Cardiac fibroblast (primary cell): ENCODE measurements at regions not wholly inside any gene's neighbourhood (a gene's known extent, or its start where the extent isn't known, plus 50 kb on each side); places are given as distances from the start of the nearest gene placed in this dataset.

Experiments
- DNase-seq, 2 donors: peaks; one replicate each; pipeline versions ENCODE4 v3.0.0 to v3.0.0-alpha.2; 2010; ENCODE audit warnings: low read depth in 2 of 2
- H3K4me3 ChIP-seq, 2 donors: replicated peaks in 1 of 2; 1 replicate in 1 of 2; 2 replicates in 1 of 2; pipeline ENCODE4 v1.5.1; 2011; ENCODE audit warnings: low read depth in 2 of 2, low read length in 2 of 2, mild to moderate bottlenecking in 2 of 2, moderate library complexity in 1 of 2
- TF ChIP-seq, protein P1 (sequence below): IDR thresholded peaks from one replicate; pipeline ENCODE4 v1.5.1; 2011; ENCODE audit warnings: low read depth, mild to moderate bottlenecking, low read length, inconsistent platforms

DNA sequence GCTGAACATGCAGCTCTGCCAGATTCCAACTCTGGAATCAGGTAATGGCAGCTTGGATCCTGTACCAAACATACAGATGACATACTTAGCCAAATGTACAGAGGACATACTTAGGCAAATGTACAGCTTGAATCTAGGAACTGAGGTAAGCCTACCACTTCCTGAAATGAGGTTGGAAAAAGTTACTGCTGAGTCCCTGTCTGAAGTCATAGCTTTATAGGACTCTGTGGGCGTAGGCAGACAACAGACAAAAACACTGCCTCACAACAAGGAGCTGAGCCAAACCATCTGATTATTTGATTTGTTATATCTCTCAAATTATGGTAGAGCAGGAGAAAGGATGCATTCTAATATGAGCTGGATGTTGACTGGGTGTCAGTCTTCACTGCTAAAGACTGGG, 290.2 kb upstream of the TCF4 start:
- TF ChIP-seq, protein P1, sequence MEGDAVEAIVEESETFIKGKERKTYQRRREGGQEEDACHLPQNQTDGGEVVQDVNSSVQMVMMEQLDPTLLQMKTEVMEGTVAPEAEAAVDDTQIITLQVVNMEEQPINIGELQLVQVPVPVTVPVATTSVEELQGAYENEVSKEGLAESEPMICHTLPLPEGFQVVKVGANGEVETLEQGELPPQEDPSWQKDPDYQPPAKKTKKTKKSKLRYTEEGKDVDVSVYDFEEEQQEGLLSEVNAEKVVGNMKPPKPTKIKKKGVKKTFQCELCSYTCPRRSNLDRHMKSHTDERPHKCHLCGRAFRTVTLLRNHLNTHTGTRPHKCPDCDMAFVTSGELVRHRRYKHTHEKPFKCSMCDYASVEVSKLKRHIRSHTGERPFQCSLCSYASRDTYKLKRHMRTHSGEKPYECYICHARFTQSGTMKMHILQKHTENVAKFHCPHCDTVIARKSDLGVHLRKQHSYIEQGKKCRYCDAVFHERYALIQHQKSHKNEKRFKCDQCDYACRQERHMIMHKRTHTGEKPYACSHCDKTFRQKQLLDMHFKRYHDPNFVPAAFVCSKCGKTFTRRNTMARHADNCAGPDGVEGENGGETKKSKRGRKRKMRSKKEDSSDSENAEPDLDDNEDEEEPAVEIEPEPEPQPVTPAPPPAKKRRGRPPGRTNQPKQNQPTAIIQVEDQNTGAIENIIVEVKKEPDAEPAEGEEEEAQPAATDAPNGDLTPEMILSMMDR = no peak
- peak in 1 of 2 donors; percentile 40 for DNase-seq

DNA sequence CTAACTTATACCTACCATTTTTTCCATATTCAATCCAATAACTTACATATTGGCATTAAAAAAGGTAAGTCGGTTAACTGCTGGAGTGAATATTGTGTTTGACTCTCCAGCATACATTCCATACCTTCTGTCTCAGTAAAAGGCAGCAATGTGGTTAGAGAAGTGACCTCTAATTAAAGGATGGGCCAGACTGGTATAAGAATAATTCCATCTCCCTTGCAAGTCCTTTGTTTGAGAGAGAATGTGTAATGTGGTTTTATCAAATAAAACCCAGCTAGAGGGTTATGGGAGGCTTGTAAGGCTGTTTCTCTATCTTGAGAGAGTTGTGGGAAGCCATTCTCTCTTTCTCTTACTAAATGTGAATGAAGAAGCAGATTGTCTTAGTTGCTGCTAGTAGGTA, 289.3 kb upstream of the TCF4 start:
- H3K4me3 ChIP-seq = no peak overlapping the region
- TF ChIP-seq, protein P1 = no peak
- DNase-seq = no peak

More for the DNA sequence above, 290.2 kb upstream of the TCF4 start:
- H3K4me3 ChIP-seq = no peak overlapping the region

DNA sequence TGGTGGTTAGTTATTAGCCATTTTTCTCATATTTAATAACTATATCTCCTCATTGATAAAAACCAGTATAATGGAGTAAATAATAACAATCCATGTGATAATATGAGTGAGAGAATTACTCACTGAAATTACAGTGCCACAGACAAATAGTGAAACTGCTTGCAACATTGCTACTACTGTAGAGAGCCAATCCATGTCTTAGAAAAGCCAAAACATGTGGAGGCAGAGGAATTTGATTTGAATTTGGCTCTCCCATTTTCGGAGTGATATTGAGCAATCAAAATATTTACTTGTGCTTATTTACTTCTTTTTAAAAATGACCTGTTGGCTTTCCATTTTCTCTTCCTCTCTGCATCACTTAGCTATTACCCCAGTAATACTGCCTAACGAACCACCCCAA, 288.3 kb upstream of the TCF4 start:
- TF ChIP-seq, protein P1 = no peak
- no peak overlapping the region for H3K4me3 ChIP-seq
- no peak for DNase-seq

DNA sequence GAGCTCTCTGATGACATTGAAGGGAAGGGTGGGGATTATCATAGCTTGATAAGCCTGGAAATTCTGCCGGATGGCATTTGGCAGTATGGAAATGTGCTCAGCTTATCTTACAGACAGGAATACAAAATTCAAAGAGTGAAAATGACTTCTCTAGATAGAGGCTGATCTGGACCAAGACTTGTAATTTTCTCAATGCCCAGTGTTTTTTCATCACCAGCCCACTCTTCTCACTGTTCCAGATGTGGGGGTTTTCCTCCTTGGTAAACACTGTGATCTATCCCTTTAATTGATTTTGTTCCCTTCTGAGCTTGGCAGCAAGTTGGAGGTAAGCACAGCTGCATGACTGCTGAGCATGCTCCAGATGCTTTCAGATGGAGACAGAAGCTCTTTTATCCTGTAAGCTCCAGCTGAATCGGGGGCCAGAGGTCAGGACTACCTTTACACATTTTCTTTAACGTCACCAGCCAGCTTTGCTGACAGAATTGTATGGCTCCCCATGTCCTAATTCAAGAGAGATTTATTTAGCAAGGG, 287.4 kb upstream of the TCF4 start:
- DNase-seq = no peak
- TF ChIP-seq, protein P1 = no peak
- no peak overlapping the region for H3K4me3 ChIP-seq

DNA sequence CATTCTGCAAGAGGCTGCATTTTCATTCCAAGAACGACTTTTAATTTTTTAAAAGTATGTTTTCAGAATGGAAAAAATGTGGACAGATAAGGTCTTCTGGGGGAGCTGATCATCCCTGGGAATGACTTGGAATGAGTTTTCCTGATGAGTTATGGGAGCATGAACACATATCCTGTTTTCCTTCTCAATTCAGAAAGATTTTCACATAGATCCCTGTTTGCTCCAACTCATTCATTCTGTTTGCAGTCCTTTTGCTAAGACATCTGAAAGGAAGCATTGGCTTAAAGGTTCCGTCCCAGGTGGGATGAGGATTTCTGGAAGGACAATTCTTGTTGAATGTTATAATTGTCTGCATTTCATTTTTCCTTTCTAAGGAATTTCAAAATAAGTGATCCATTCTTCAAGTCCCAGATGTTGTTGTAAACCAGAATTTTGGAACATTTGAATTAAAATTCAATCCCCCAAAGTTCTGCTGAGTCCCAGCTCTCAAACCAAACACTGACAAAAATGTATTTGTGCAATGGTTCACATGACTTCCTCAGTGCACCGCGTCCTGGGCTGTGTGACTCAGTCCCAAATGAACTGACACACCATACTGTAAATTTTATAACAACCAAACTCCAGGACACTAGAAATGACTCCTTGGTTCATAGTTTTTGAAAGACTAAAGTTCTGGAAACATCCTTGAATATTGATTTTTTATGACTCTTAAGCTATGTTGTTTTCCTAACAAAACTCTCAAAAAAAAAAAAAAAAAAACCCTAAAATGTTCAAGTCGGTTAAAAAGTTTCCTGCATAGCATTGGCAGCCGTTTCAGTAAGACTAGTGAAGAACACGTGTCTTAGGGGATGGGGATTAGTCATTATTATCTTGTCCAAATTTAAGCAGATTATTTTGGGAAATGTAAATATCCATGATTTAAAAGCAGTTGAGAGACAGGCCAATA, 281.8 kb upstream of the TCF4 start:
- no peak overlapping the region for H3K4me3 ChIP-seq
- peak; percentile 43 to 77 for DNase-seq
- TF ChIP-seq, protein P1 = no peak

DNA sequence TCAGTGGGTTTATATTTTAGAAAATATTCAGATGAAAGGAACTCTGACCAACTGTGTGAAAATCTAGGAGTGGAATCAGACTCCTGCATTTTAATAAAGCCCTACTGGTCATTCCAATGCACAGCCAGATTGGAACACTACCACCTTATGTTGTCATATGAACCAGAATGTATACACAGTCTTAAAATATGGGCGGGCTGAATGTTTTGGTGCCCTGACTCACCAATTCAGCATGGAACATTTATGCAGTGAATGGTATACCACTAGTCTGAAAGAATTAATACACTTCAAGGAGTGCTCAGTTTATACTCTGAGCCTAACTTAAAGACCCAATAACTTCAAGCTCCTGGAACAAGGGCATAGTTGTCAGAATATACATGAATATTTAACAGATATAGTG, 280.9 kb upstream of the TCF4 start:
- TF ChIP-seq, protein P1 = no peak
- DNase-seq = peak in 1 of 2 donors; percentile 62
- no peak overlapping the region for H3K4me3 ChIP-seq
